PC-3 (cell line): ENCODE measurements at regions not wholly inside any gene's neighbourhood (a gene's known extent, or its start where the extent isn't known, plus 50 kb on each side); places are given as distances from the start of the nearest gene placed in this dataset.

Experiments used
- ATAC-seq: fragments of 200-7000 bp; cut with Tn5 transposase; 2 replicates; pipeline ENCODE4 v1.9.1; 2020; ENCODE audit warnings: mild to moderate bottlenecking, moderate library complexity
- BruUV-seq: library from RNA; stranded (reverse); fragments of 400-500 nt; replicated peaks from 2 replicates; lab custom pipeline; 2021; lab: Mats Ljungman, UMichigan
- CTCF ChIA-PET: fragments of 300-600 bp; sonication (Branson Sonifier 250); formaldehyde crosslinking; loops from one replicate; lab custom pipeline; 2022; ENCODE audit warnings: antibody characterized with exemption; lab: Charles Lee
- POLR2A ChIA-PET: fragments of 300-600 bp; sonication (Branson Sonifier 250); formaldehyde crosslinking; loops from one replicate; lab custom pipeline; 2022; ENCODE audit warnings: antibody characterized with exemption; ENCODE audit not compliant: unreplicated experiment; lab: Charles Lee
- DNase-seq: peaks from one replicate; pipeline ENCODE4 v3.0.0-alpha.2; 2015
- H2AFZ ChIP-seq: fragments of 300-600 bp; sonication (generic); 2 replicates; pipeline ENCODE4 v1.6.0; 2016; ENCODE audit warnings: antibody characterized with exemption, low read length
- H3F3A ChIP-seq: fragments of 300-600 bp; sonication (generic); one replicate; pipeline ENCODE4 v1.6.0; 2017; ENCODE audit warnings: antibody characterized with exemption, low read length, control low read depth, mild to moderate bottlenecking; ENCODE audit not compliant: unreplicated experiment
- H3K27ac ChIP-seq: fragments of 300-600 bp; sonication (generic); 2 replicates; pipeline ENCODE4 v1.5.1; 2016; ENCODE audit warnings: mild to moderate bottlenecking, low read length
- H3K27me3 ChIP-seq: fragments of 300-600 bp; sonication (generic); 2 replicates; pipeline ENCODE4 v1.6.1; 2016; ENCODE audit warnings: low read length, mixed read lengths
- H3K36me3 ChIP-seq: fragments of 300-600 bp; sonication (generic); 2 replicates; pipeline ENCODE4 v1.6.1; 2016; ENCODE audit warnings: low read depth, mixed run types, low read length, mixed read lengths
- H3K4me1 ChIP-seq: fragments of 300-600 bp; sonication (generic); 2 replicates; pipeline ENCODE4 v1.5.1; 2016; ENCODE audit warnings: low read length; ENCODE audit not compliant: insufficient read depth
- H3K4me2 ChIP-seq: fragments of 300-600 bp; sonication (generic); 2 replicates; pipeline ENCODE4 v1.6.0; 2016; ENCODE audit warnings: low read length
- H3K4me3 ChIP-seq: fragments of 300-600 bp; sonication (generic); 2 replicates; pipeline ENCODE4 v1.5.1; 2016; ENCODE audit warnings: mild to moderate bottlenecking, low read length, mixed read lengths
- H3K79me2 ChIP-seq: fragments of 300-600 bp; sonication (generic); 2 replicates; pipeline ENCODE4 v1.6.1; 2017; ENCODE audit warnings: low read length, mixed read lengths
- H3K9ac ChIP-seq: fragments of 300-600 bp; sonication (generic); 2 replicates; pipeline ENCODE4 v1.6.0; 2016; ENCODE audit warnings: mild to moderate bottlenecking, low read length
- H3K9me2 ChIP-seq: fragments of 300-600 bp; sonication (generic); replicated peaks from 2 replicates; pipeline ENCODE4 v1.6.1; 2016; ENCODE audit warnings: mixed run types, low read length, mixed read lengths
- H3K9me3 ChIP-seq: fragments of 300-600 bp; sonication (generic); 2 replicates; pipeline ENCODE4 v1.6.1; 2016; ENCODE audit warnings: low read length, mixed read lengths
- H4K20me1 ChIP-seq: fragments of 300-600 bp; sonication (generic); 2 replicates; pipeline ENCODE4 v1.6.1; 2016; ENCODE audit warnings: low read length, mixed read lengths
- EZH2 ChIP-seq: fragments of 300-600 bp; sonication (generic); IDR thresholded peaks from one replicate; pipeline ENCODE4 v1.6.1; 2017; ENCODE audit warnings: antibody characterized with exemption, mild to moderate bottlenecking, low read length; ENCODE audit not compliant: unreplicated experiment
- EZH2phosphoT487 ChIP-seq: fragments of 300-600 bp; sonication (generic); IDR thresholded peaks from 2 replicates; pipeline ENCODE4 v1.6.1; 2018; ENCODE audit warnings: mild to moderate bottlenecking, antibody characterized with exemption, low read length, borderline replicate concordance
- intact Hi-C: fragments of 100-400 bp; cut with micrococcal nuclease; formaldehyde crosslinking; loops from 2 replicates; pipeline ENCODE4 v1.9.0; 2023
- TF ChIP-seq, protein P1 (sequence below): fragments of 300-600 bp; sonication (generic); conservative IDR thresholded peaks from 2 replicates; pipeline ENCODE4 v1.5.1; 2017; ENCODE audit warnings: antibody characterized with exemption, low read depth, mild to moderate bottlenecking, low read length

DNA sequence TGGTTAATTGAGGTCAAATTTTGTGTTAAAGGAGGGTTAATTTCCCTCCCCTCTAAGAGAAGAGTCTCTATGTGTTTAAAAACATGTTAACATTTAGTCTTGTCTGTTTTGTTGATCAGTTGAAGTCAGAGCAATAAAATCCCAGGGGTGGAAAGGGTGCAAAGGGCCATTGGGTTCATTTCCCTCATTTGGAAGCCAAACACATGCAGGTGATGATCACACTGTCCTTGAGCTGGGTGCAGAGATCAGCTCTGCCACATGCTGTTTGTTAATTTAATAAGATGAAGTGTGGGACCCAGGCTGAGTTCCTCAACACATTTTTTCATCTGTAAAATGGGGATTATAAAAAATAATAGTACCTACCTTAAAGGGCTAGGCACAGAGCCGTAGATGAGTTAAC, 260.9 kb downstream of the LPIN1 start:
- Histone ChIP-seq H3K4me2 (no peak overlapping the region), H3K9me2 (no peaks in the 10 kb centered on the region), H3K36me3 (no peaks in the 10 kb centered on the region), H3K79me2 (no peaks in the 10 kb centered on the region), H3K4me1 (peaks cover 32% of the 10 kb centered on the region), H3K27ac (no peak overlapping the region), H3K9ac (no peak overlapping the region), H3K9me3 (no peaks in the 10 kb centered on the region), H4K20me1 (no peaks in the 10 kb centered on the region), H3F3A (no peaks in the 10 kb centered on the region), H3K4me3 (no peak overlapping the region), H2AFZ (no peak overlapping the region), H3K27me3 (no peaks in the 10 kb centered on the region)
- TF ChIP-seq, protein P1, sequence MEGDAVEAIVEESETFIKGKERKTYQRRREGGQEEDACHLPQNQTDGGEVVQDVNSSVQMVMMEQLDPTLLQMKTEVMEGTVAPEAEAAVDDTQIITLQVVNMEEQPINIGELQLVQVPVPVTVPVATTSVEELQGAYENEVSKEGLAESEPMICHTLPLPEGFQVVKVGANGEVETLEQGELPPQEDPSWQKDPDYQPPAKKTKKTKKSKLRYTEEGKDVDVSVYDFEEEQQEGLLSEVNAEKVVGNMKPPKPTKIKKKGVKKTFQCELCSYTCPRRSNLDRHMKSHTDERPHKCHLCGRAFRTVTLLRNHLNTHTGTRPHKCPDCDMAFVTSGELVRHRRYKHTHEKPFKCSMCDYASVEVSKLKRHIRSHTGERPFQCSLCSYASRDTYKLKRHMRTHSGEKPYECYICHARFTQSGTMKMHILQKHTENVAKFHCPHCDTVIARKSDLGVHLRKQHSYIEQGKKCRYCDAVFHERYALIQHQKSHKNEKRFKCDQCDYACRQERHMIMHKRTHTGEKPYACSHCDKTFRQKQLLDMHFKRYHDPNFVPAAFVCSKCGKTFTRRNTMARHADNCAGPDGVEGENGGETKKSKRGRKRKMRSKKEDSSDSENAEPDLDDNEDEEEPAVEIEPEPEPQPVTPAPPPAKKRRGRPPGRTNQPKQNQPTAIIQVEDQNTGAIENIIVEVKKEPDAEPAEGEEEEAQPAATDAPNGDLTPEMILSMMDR = no peak
- no peak for TF ChIP-seq EZH2
- TF ChIP-seq EZH2phosphoT487 = no peak
- intact Hi-C loops = no loop called here
- DNase-seq = no peak
- BruUV-seq = no TSS peak
- no peak for ATAC-seq
- ChIA-PET CTCF (no interaction called here), POLR2A (no interaction called here)

DNA sequence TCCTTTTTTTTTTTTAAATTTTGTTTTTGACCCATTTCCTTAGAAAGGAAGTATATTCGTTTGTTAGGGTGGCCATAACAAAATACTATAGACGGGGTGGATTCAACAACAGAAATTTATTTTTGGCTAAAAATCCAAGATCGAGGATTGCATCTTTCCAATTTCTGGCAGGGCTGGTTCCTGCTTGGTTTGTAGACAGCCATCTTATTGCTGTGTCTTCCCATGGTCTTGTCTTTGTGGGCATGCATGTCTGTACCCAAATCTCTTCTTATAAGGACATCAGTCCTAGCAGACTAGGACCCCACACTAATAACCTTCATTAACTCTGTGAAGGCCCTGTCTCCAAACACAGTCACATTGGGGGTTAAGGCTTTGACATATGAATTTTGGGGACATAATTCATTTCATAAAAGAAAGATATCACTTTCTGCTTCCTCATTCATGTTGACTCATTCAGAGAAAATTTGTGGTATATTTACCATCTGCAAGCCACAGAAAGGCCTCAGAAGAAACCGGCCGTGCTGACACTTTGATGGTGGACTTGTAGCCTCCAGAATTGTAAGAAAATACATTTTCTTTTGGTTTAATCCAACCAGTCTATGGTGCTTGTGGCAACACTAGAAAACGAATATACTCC, 262.1 kb downstream of the LPIN1 start:
- H3K4me3 ChIP-seq = no peak overlapping the region
- peaks cover 32% of the 10 kb centered on the region for H3K4me1 ChIP-seq
- ChIA-PET POLR2A (no interaction called here), CTCF (no interaction called here)
- no peaks in the 10 kb centered on the region for H3K27me3 ChIP-seq
- H3K4me2 ChIP-seq = peak overlapping the region; percentile 52
- peak overlapping the region; percentile 78 for H2AFZ ChIP-seq
- DNase-seq = peak; percentile 83
- no TSS peak for BruUV-seq
- peak; percentile 75 for ATAC-seq
- no peaks in the 10 kb centered on the region for H3K79me2 ChIP-seq
- no peaks in the 10 kb centered on the region for H4K20me1 ChIP-seq
- no peaks in the 10 kb centered on the region for H3K36me3 ChIP-seq
- TF ChIP-seq EZH2phosphoT487 = no peak
- TF ChIP-seq, protein P1 = no peak
- no peak for TF ChIP-seq EZH2
- no peak overlapping the region for H3K9ac ChIP-seq
- intact Hi-C loops = no loop called here
- H3K27ac ChIP-seq = peak overlapping the region; percentile 41; the same call in 1 of the 2 replicates
- H3F3A ChIP-seq = no peaks in the 10 kb centered on the region
- no peaks in the 10 kb centered on the region for H3K9me3 ChIP-seq
- H3K9me2 ChIP-seq = no peaks in the 10 kb centered on the region

DNA sequence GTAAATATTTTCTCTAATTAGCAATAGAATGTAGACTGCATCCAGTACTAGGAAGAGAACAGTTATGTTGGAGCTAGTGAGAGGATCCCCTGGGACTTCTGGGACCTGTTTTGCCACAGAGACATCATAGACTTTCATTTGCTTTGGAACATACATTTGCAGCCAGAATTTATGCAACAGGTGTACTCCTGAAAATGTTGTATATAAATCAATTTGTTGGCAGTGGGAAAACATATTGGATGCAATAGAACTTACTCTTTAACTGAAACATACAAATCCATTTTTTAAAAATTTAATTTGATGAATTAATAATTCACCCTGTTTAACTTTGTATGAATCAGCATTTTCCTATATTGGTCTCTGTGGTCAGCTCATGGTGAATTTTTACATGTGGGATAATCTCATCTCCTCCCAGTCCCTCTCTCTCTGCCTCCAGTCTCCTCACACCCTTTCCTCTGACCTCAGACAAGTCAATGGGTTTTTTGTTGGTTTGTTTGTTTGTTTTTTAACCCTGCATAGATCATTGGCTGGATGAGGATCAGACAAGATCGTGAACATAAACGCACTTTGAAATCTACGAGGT, 263.0 kb downstream of the LPIN1 start:
- POLR2A ChIA-PET = no interaction called here
- H3K9me3 ChIP-seq = no peaks in the 10 kb centered on the region
- peak overlapping the region; percentile 52 for H3K4me2 ChIP-seq
- no peaks in the 10 kb centered on the region for H3K9me2 ChIP-seq
- no peaks in the 10 kb centered on the region for H3F3A ChIP-seq
- no peak for DNase-seq
- BruUV-seq = no TSS peak
- H2AFZ ChIP-seq = no peak overlapping the region
- CTCF ChIA-PET = no interaction called here
- H3K27me3 ChIP-seq = no peaks in the 10 kb centered on the region
- TF ChIP-seq, protein P1 = no peak
- no peak for TF ChIP-seq EZH2phosphoT487
- TF ChIP-seq EZH2 = no peak
- peak overlapping the region; percentile 41; the same call in 1 of the 2 replicates for H3K27ac ChIP-seq
- H3K9ac ChIP-seq = no peak overlapping the region
- intact Hi-C loops = no loop called here
- H3K79me2 ChIP-seq = no peaks in the 10 kb centered on the region
- H4K20me1 ChIP-seq = no peaks in the 10 kb centered on the region
- no peak overlapping the region for H3K4me3 ChIP-seq
- no peak; the same call in 1 of the 2 replicates for ATAC-seq
- H3K36me3 ChIP-seq = no peaks in the 10 kb centered on the region
- H3K4me1 ChIP-seq = peaks cover 32% of the 10 kb centered on the region
